ENCODE measurements at regions not wholly inside any gene's neighbourhood (a gene's known extent, or its start where the extent isn't known, plus 50 kb on each side); places are given as distances from the start of the nearest gene placed in this dataset.

DNA sequence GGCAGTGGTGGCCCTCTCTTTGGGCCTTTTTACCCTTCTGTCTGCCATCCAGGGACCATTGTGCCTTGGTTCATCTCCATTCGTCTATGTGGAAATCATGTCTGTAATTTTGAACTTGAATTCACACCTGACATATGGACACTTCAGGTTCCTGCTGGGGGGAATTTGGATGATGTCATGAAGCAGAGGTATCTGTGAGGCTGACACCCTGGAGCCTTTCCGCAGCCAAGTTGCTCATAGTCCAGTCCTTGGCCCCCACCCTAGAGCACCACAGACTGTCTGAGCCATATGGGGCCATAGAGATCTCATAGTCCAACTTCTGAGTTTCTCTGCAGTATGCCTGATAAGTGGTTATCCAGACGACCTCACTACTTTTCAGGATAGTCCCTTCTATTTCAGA lies 147.7 kb upstream of the CACNA1E start:
- no peaks in the 10 kb centered on the region for H4K20me1 ChIP-seq (ENCODE audit: insufficient read depth, low read length)
- Mint-ChIP-seq H3K27ac (ENCODE audit: unreplicated experiment) (no peak overlapping the region), H3K4me3 (ENCODE audit: unreplicated experiment) (no peak overlapping the region), H3K36me3 (ENCODE audit: low read depth, unreplicated experiment) (no peaks in the 10 kb centered on the region), H3K9me3 (ENCODE audit: unreplicated experiment) (peaks cover 4% of the 10 kb centered on the region), H3K4me1 (ENCODE audit: low read depth, unreplicated experiment) (no peaks in the 10 kb centered on the region), H3K27me3 (ENCODE audit: low read depth, unreplicated experiment) (peaks cover 4% of the 10 kb centered on the region)
- no peaks in the 10 kb centered on the region for H3K4me1 ChIP-seq (ENCODE audit: insufficient read depth, low read length)
- no peaks in the 10 kb centered on the region for H3K79me2 ChIP-seq (ENCODE audit: insufficient read depth, low read length)
- H3K9ac ChIP-seq (ENCODE audit: low read length): no peak overlapping the region
- H3K27ac ChIP-seq (ENCODE audit: low read depth, low read length): no peak overlapping the region
- no peak overlapping the region for H2AFZ ChIP-seq (ENCODE audit: low read depth, low read length)
- TF ChIP-seq, protein P1, sequence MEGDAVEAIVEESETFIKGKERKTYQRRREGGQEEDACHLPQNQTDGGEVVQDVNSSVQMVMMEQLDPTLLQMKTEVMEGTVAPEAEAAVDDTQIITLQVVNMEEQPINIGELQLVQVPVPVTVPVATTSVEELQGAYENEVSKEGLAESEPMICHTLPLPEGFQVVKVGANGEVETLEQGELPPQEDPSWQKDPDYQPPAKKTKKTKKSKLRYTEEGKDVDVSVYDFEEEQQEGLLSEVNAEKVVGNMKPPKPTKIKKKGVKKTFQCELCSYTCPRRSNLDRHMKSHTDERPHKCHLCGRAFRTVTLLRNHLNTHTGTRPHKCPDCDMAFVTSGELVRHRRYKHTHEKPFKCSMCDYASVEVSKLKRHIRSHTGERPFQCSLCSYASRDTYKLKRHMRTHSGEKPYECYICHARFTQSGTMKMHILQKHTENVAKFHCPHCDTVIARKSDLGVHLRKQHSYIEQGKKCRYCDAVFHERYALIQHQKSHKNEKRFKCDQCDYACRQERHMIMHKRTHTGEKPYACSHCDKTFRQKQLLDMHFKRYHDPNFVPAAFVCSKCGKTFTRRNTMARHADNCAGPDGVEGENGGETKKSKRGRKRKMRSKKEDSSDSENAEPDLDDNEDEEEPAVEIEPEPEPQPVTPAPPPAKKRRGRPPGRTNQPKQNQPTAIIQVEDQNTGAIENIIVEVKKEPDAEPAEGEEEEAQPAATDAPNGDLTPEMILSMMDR (IDR thresholded peaks at IDR 0.05; ENCODE audit: insufficient read depth, low read depth, low read length): no peak
- no peak for TF ChIP-seq EZH2 (IDR thresholded peaks at IDR 0.05; ENCODE audit: insufficient read depth, low read length)
- H3K27me3 ChIP-seq (ENCODE audit: insufficient read depth, low read length): no peaks in the 10 kb centered on the region
- no peaks in the 10 kb centered on the region for H3K9me3 ChIP-seq (ENCODE audit: insufficient read depth, low read depth, low read length)
- DNase-seq (ENCODE audit: low read depth) (no peak), FAIRE-seq (no peak)
- no peak overlapping the region for H3K4me3 ChIP-seq (ENCODE audit: insufficient read depth, low read depth, low read length)
- no peak overlapping the region for H3K4me2 ChIP-seq (ENCODE audit: low read length)
- H3K36me3 ChIP-seq (ENCODE audit: insufficient read depth, low read length): no peaks in the 10 kb centered on the region

- no peaks in the 10 kb centered on the region for H3K36me3 Mint-ChIP-seq (ENCODE audit: low read depth, unreplicated experiment)
- FAIRE-seq: no peak
- Histone ChIP-seq H3K79me2 (ENCODE audit: insufficient read depth, low read length) (no peaks in the 10 kb centered on the region), H3K27me3 (ENCODE audit: insufficient read depth, low read length) (no peaks in the 10 kb centered on the region), H3K27ac (ENCODE audit: low read depth, low read length) (no peak overlapping the region), H3K4me2 (ENCODE audit: low read length) (no peak overlapping the region), H2AFZ (ENCODE audit: low read depth, low read length) (no peak overlapping the region), H4K20me1 (ENCODE audit: insufficient read depth, low read length) (no peaks in the 10 kb centered on the region), H3K4me3 (ENCODE audit: insufficient read depth, low read depth, low read length) (no peak overlapping the region), H3K36me3 (ENCODE audit: insufficient read depth, low read length) (no peaks in the 10 kb centered on the region), H3K9me3 (ENCODE audit: insufficient read depth, low read depth, low read length) (no peaks in the 10 kb centered on the region), H3K9ac (ENCODE audit: low read length) (no peak overlapping the region), H3K4me1 (ENCODE audit: insufficient read depth, low read length) (no peaks in the 10 kb centered on the region)
- DNase-seq (ENCODE audit: low read depth): no peak
- no peaks in the 10 kb centered on the region for H3K4me1 Mint-ChIP-seq (ENCODE audit: low read depth, unreplicated experiment)
- H3K4me3 Mint-ChIP-seq (ENCODE audit: unreplicated experiment): no peak overlapping the region
- H3K9me3 Mint-ChIP-seq (ENCODE audit: unreplicated experiment): peaks cover 5% of the 10 kb centered on the region
- H3K27me3 Mint-ChIP-seq (ENCODE audit: low read depth, unreplicated experiment): peaks cover 27% of the 10 kb centered on the region
- no peak for TF ChIP-seq EZH2 (IDR thresholded peaks at IDR 0.05; ENCODE audit: insufficient read depth, low read length)
- TF ChIP-seq, protein P1 (IDR thresholded peaks at IDR 0.05; ENCODE audit: insufficient read depth, low read depth, low read length): no peak
- H3K27ac Mint-ChIP-seq (ENCODE audit: unreplicated experiment): no peak overlapping the region
Observed at GRCh38 chr1:181341026-181341632, 142.2 kb upstream of the CACNA1E start.

DNA sequence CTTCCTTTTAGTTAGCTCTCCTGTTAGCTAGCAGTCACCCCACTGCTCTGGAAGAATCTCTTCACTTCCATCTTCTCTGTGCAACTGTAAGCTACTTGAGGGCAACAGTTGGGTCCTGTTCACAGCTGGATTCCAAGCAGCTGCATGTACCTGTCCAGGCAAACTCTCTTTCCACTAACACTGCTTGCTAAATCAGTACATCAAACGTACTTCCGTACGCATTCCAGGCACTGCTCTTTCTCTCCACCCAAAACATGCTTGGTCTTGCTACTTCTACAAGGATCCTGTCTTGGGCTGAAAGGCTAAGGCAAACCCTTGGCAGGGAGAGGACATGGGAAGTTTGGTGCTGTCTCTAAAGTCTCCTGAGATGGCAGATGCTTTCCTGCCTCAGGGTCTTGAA lies 139.2 kb upstream of the CACNA1E start:
- FAIRE-seq: no peak
- H3K9me3 ChIP-seq (ENCODE audit: insufficient read depth, low read depth, low read length): no peaks in the 10 kb centered on the region
- H3K9ac ChIP-seq (ENCODE audit: low read length): no peak overlapping the region
- no peak overlapping the region for H3K4me2 ChIP-seq (ENCODE audit: low read length)
- Mint-ChIP-seq H3K36me3 (ENCODE audit: low read depth, unreplicated experiment) (no peaks in the 10 kb centered on the region), H3K4me1 (ENCODE audit: low read depth, unreplicated experiment) (no peaks in the 10 kb centered on the region), H3K4me3 (ENCODE audit: unreplicated experiment) (no peak overlapping the region), H3K27ac (ENCODE audit: unreplicated experiment) (no peak overlapping the region), H3K9me3 (ENCODE audit: unreplicated experiment) (peaks cover 8% of the 10 kb centered on the region), H3K27me3 (ENCODE audit: low read depth, unreplicated experiment) (peaks cover 44% of the 10 kb centered on the region)
- H3K4me1 ChIP-seq (ENCODE audit: insufficient read depth, low read length): no peaks in the 10 kb centered on the region
- H3K27ac ChIP-seq (ENCODE audit: low read depth, low read length): no peak overlapping the region
- no peaks in the 10 kb centered on the region for H3K36me3 ChIP-seq (ENCODE audit: insufficient read depth, low read length)
- H2AFZ ChIP-seq (ENCODE audit: low read depth, low read length): no peak overlapping the region
- no peak overlapping the region for H3K4me3 ChIP-seq (ENCODE audit: insufficient read depth, low read depth, low read length)
- TF ChIP-seq EZH2 (IDR thresholded peaks at IDR 0.05; ENCODE audit: insufficient read depth, low read length): no peak
- TF ChIP-seq, protein P1 (IDR thresholded peaks at IDR 0.05; ENCODE audit: insufficient read depth, low read depth, low read length): no peak
- DNase-seq (ENCODE audit: low read depth): no peak
- no peaks in the 10 kb centered on the region for H3K27me3 ChIP-seq (ENCODE audit: insufficient read depth, low read length)
- no peaks in the 10 kb centered on the region for H4K20me1 ChIP-seq (ENCODE audit: insufficient read depth, low read length)
- H3K79me2 ChIP-seq (ENCODE audit: insufficient read depth, low read length): no peaks in the 10 kb centered on the region
